Fibroblast of the conjunctiva (primary cell): ENCODE measurements at regions not wholly inside any gene's neighbourhood (a gene's known extent, or its start where the extent isn't known, plus 50 kb on each side); places are given as distances from the start of the nearest gene placed in this dataset.

ENCODE experiments used
- DNase-seq: peaks from one replicate; pipeline ENCODE4 v3.0.0-alpha.2; 2010; ENCODE audit warnings: low read depth

- no peak for DNase-seq
These were observed 645.9 kb downstream of the PCDH7 start for GRCh38 chr4:31366041-31366440.

GRCh38 chr4:31370866-31371465 lies 650.8 kb downstream of the PCDH7 start:
- peak; percentile 26 for DNase-seq

GRCh38 chr4:31374256-31374960 lies 654.2 kb downstream of the PCDH7 start:
- no peak for DNase-seq

- no peak for DNase-seq
These were observed 655.8 kb downstream of the PCDH7 start for GRCh38 chr4:31375936-31376335.

- no peak for DNase-seq
These were observed 659.2 kb downstream of the PCDH7 start for GRCh38 chr4:31379364-31379763.

GRCh38 chr4:31383767-31384166 lies 663.6 kb downstream of the PCDH7 start:
- DNase-seq = no peak

- DNase-seq = no peak
These were observed 670.7 kb downstream of the PCDH7 start for GRCh38 chr4:31390849-31391248.

GRCh38 chr4:31391976-31392375 lies 671.8 kb downstream of the PCDH7 start:
- no peak for DNase-seq

GRCh38 chr4:31392923-31393322 lies 672.8 kb downstream of the PCDH7 start:
- DNase-seq = no peak

- DNase-seq = no peak
These were observed 688.0 kb downstream of the PCDH7 start for GRCh38 chr4:31408121-31408520.

GRCh38 chr4:31411565-31411964 lies 691.4 kb downstream of the PCDH7 start:
- DNase-seq = no peak

GRCh38 chr4:31415629-31416028 lies 695.5 kb downstream of the PCDH7 start:
- no peak for DNase-seq

- DNase-seq = no peak
These were observed 696.3 kb downstream of the PCDH7 start for GRCh38 chr4:31416498-31416897.

- DNase-seq = no peak
These were observed 696.9 kb downstream of the PCDH7 start for GRCh38 chr4:31417040-31417439.

GRCh38 chr4:31422006-31422405 lies 701.8 kb downstream of the PCDH7 start:
- no peak for DNase-seq

GRCh38 chr4:31427691-31428090 lies 707.5 kb downstream of the PCDH7 start:
- no peak for DNase-seq

- DNase-seq = no peak
These were observed 722.1 kb downstream of the PCDH7 start for GRCh38 chr4:31442236-31442635.

- no peak for DNase-seq
These were observed 725.4 kb downstream of the PCDH7 start for GRCh38 chr4:31445526-31445925.

GRCh38 chr4:31455612-31456011 lies 735.4 kb downstream of the PCDH7 start:
- no peak for DNase-seq

GRCh38 chr4:31458813-31459212 lies 738.6 kb downstream of the PCDH7 start:
- peak; percentile 51 for DNase-seq

GRCh38 chr4:31461421-31461820 lies 741.3 kb downstream of the PCDH7 start:
- DNase-seq = peak; percentile 13

- DNase-seq = peak; percentile 33
These were observed 747.6 kb downstream of the PCDH7 start for GRCh38 chr4:31467781-31468180.

- no peak for DNase-seq
These were observed 754.1 kb downstream of the PCDH7 start for GRCh38 chr4:31474221-31474620.

GRCh38 chr4:31482691-31483090 lies 762.5 kb downstream of the PCDH7 start:
- DNase-seq = no peak
